GM19025 (cell line): ENCODE measurements at regions not wholly inside any gene's neighbourhood (a gene's known extent, or its start where the extent isn't known, plus 50 kb on each side); places are given as distances from the start of the nearest gene placed in this dataset.

ENCODE experiments used
- ATAC-seq: cut with Tn5 transposase; IDR thresholded peaks from one replicate; pipeline ENCODE4 v1.9.1; 2021; ENCODE audit warnings: mild to moderate bottlenecking, low read depth, moderate library complexity; ENCODE audit not compliant: unreplicated experiment

GRCh38 chr10:88161070-88161469, 297.6 kb downstream of the PTEN start:
- ATAC-seq = no peak

- no peak for ATAC-seq
Observed at GRCh38 chr10:88161756-88162155, 298.3 kb downstream of the PTEN start.

- ATAC-seq = no peak
Observed at GRCh38 chr10:88162852-88163251, 299.4 kb downstream of the PTEN start.

GRCh38 chr10:88163572-88163971, 300.1 kb downstream of the PTEN start:
- ATAC-seq = no peak

GRCh38 chr10:88164471-88164870, 301.0 kb downstream of the PTEN start:
- ATAC-seq = no peak

- ATAC-seq = no peak
Observed at GRCh38 chr10:88165849-88166271, 302.4 kb downstream of the PTEN start.

GRCh38 chr10:88168171-88169036, 305.0 kb downstream of the PTEN start:
- ATAC-seq = no peak

GRCh38 chr10:88169037-88169319, 305.6 kb downstream of the PTEN start:
- no peak for ATAC-seq

- no peak for ATAC-seq
Observed at GRCh38 chr10:88170628-88171027, 307.2 kb downstream of the PTEN start.

- ATAC-seq = no peak
Observed at GRCh38 chr10:88172159-88172558, 308.7 kb downstream of the PTEN start.

GRCh38 chr10:88174391-88174790, 311.0 kb downstream of the PTEN start:
- no peak for ATAC-seq

- ATAC-seq = no peak
Observed at GRCh38 chr10:88178758-88179157, 315.3 kb downstream of the PTEN start.

- no peak for ATAC-seq
Observed at GRCh38 chr10:88179831-88180230, 316.4 kb downstream of the PTEN start.

GRCh38 chr10:88181902-88182600, 318.6 kb downstream of the PTEN start:
- no peak for ATAC-seq

- ATAC-seq = no peak
Observed at GRCh38 chr10:88182601-88182930, 319.1 kb downstream of the PTEN start.

- no peak for ATAC-seq
Observed at GRCh38 chr10:88184543-88185297, 321.3 kb downstream of the PTEN start.

- no peak for ATAC-seq
Observed at GRCh38 chr10:88185830-88186229, 322.4 kb downstream of the PTEN start.

- no peak for ATAC-seq
Observed at GRCh38 chr10:88186335-88186734, 322.9 kb downstream of the PTEN start.

GRCh38 chr10:88187472-88187871, 324.0 kb downstream of the PTEN start:
- no peak for ATAC-seq

GRCh38 chr10:88190123-88190522, 326.7 kb downstream of the PTEN start:
- ATAC-seq = no peak

GRCh38 chr10:88190540-88191235, 327.3 kb downstream of the PTEN start:
- ATAC-seq = no peak
